ENCODE measurements at regions not wholly inside any gene's neighbourhood (a gene's known extent, or its start where the extent isn't known, plus 50 kb on each side); places are given as distances from the start of the nearest gene placed in this dataset.

- TF ChIP-seq EZH2phosphoT487 (IDR thresholded peaks at IDR 0.05; ENCODE audit: borderline replicate concordance, low read depth) (no peak), POLR2AphosphoS5 (IDR thresholded peaks at IDR 0.05; ENCODE audit: low read depth, low read length) (no peak), NRF1 (IDR thresholded peaks at IDR 0.05; ENCODE audit: low read depth, low read length) (no peak), CTCF (IDR thresholded peaks at IDR 0.05) (no peak)
Observed at GRCh38 chr2:198339116-198339515, 534.7 kb downstream of the PLCL1 start.
